Coronary artery (tissue), 2 donors: ENCODE measurements at regions not wholly inside any gene's neighbourhood (a gene's known extent, or its start where the extent isn't known, plus 50 kb on each side); places are given as distances from the start of the nearest gene placed in this dataset.
"Not testable (repeated sequence)": the region's sequence is repeated elsewhere in the genome, so short reads cannot be mapped to it uniquely, and the experiment has no call there.

Experiments used
- DNase-seq: peaks from one replicate; pipeline ENCODE4 v3.0.0-alpha.2; 2017; ENCODE audit warnings: low spot score
- H3K27ac ChIP-seq, 2 donors: fragments of 200-600 bp; sonication (generic); one replicate each; pipeline ENCODE4 v1.5.1; 2016 to 2019
- H3K4me3 ChIP-seq: fragments of 200-600 bp; sonication (generic); 2 replicates; pipeline ENCODE4 v1.5.1; 2016; ENCODE audit warnings: mild to moderate bottlenecking, moderate library complexity
- TF ChIP-seq, protein P1 (sequence below): fragments of 200-600 bp; sonication (generic); IDR thresholded peaks from one replicate; pipeline ENCODE4 v1.5.1; 2019; ENCODE audit warnings: antibody characterized with exemption

DNA sequence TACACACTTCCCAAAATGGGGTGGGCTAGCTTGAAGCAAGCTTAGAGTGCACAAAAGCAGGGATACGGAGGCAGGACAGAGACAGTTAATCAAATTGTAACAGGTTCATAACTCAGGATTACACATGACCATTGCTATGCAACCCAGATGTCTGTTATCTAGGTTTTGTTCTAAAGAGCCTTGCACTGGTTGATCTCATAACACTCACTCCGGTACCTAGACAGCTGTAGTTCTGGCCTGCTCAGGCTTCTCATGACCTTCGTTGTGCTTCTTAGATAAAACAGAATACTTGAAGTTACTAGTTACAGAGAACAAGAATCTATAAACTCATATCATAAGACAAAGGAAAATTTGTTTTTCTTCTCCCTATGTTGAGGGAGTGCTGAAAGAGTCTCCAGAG is 983.4 kb downstream of the TMEM121 start:
- TF ChIP-seq, protein P1, sequence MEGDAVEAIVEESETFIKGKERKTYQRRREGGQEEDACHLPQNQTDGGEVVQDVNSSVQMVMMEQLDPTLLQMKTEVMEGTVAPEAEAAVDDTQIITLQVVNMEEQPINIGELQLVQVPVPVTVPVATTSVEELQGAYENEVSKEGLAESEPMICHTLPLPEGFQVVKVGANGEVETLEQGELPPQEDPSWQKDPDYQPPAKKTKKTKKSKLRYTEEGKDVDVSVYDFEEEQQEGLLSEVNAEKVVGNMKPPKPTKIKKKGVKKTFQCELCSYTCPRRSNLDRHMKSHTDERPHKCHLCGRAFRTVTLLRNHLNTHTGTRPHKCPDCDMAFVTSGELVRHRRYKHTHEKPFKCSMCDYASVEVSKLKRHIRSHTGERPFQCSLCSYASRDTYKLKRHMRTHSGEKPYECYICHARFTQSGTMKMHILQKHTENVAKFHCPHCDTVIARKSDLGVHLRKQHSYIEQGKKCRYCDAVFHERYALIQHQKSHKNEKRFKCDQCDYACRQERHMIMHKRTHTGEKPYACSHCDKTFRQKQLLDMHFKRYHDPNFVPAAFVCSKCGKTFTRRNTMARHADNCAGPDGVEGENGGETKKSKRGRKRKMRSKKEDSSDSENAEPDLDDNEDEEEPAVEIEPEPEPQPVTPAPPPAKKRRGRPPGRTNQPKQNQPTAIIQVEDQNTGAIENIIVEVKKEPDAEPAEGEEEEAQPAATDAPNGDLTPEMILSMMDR, result no peak
- no peak for DNase-seq
- Histone ChIP-seq H3K27ac (no peak overlapping the region), H3K4me3 (no peak overlapping the region)

DNA sequence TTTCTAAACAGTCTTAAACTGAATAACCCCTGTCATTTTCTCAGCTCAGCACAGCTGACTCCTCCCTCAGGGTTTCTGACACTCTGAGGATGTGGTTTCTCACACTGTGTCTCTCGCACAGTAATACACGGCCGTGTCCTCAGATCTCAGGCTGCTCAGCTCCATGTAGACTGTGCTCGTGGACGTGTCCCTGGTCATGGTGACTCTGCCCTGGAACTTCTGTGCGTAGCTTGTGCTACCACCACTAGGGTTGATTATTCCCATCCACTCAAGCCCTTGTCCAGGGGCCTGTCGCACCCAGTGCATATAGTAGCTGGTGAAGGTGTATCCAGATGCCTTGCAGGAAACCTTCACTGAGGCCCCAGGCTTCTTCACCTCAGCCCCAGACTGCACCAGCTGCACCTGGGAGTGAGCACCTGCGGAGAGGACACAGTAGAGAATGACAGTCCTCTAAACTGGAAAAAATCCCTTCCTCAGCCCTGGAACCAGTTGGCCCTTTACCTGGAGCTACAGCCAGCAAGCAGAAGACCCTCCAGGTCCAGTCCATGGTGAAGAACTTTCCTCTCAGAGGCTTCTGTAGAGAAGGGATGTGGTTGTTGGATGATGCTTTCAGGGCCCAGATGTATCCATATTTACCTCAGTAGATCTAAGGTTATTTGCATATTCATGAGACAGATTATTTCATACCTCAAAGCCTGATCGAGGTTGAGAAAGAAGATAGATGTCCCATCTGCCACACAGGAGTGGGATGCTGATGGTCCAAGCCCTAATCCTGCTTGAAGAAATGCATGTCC is 984.8 kb downstream of the TMEM121 start:
- H3K4me3 ChIP-seq, result no peak overlapping the region
- no peak overlapping the region for H3K27ac ChIP-seq
- no peak for DNase-seq

DNA sequence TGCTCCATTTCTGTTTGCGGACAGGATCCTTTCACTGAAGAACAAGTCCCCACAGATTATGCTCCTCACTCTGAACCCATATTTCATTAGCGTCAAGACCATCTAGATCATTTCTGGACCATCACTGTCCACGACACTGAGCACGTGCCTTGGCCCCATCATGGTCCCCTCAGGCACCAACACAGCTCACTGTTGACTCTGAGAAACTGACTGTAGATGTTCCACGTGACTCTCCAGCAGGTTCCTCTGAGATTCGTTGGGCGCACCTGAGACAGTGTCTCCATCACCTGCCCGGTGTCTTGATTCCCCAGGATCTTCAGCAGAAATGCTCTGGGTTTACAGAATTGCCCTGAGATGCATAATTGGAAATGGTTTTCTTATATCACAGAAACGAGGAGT is 985.4 kb downstream of the TMEM121 start:
- TF ChIP-seq, protein P1, result no peak
- no peak overlapping the region for H3K27ac ChIP-seq
- no peak for DNase-seq
- no peak overlapping the region for H3K4me3 ChIP-seq

More for the DNA sequence above, 984.8 kb downstream of the TMEM121 start:
- TF ChIP-seq, protein P1, result no peak

DNA sequence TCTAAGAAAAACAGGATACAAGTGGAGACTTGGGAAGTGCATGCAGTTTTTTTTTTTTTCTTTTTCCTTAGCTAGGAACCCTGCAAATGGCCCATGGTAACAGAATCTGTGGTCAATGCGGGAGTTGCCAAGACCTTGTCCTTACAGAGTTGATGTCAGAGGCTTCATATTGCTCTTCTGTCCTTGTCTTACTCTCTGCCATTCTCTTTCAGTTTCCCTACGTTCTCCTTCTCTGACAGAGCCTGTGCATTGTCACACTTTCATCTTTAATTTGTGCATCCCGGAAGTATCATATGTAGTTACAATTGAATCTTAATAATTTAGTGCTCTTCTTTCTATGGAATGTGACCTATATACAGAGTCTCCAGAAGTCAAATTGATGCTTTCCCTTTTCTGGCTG is 986.9 kb downstream of the TMEM121 start:
- Histone ChIP-seq H3K4me3 (no peak overlapping the region), H3K27ac (no peak overlapping the region)
- no peak for DNase-seq
- TF ChIP-seq, protein P1, result no peak

DNA sequence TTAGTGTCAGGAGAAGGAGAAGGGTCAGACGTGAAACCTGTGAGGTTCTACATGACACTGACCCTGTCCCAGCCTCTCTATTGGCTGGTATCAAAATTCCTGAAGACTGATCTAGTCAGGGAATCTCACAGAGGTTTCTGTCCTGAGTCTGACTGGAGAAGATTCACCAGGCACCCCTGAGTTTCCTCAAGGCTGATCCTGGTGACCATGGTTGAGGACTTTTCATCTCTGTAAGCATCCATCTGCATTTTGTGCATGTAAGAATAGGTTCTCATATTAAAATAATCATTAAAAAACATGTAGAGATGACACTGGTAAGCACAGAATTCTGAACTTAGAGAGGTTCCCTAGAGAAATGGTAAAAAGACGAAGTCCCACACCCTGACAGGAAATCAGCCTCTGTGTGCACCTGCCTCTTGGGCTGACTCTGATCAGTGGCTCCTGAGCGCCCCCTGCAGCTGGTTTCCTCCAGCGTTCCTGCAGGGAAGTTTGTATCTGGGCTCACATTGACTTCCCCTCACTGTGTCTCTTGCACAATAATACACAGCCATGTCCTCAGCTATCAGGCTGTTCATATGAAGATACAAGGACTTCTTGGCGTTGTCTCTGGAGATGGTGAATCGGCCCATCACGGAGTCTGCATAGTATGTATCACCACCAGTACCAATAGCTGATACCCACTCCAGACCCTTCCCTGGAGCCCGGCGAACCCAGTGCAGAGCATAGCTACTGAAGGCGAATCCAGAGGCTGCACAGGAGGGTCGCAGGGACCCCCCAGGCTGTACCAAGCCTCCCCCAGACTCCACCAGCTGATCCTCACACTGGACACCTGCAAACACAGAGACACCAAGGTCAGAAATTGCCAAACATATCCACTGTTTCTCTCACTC is 991.9 kb downstream of the TMEM121 start:
- DNase-seq, result no peak
- Histone ChIP-seq H3K4me3 (no peak overlapping the region), H3K27ac (no peak overlapping the region)
- TF ChIP-seq, protein P1, result no peak

DNA sequence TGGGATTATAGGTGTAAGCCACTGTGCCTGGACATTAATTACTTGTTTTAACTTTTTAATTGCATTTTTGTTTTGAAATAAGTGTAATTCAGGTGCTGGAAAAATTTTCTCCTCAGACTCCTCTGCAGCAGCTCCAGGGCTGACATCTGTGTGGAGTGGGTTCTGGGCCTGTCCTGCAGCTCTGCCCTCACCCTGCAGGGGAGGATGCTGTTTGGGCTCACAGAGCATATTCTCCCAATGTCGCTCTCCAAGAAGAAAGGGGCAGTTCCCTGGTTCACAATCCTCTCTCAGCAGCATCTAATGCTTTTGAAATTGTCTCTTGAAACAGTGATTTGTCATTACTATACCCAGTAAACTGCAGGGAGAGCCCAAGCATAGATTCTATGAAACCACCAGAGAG is 995.7 kb downstream of the TMEM121 start:
- not testable (repeated sequence) for H3K4me3 ChIP-seq, DNase-seq, H3K27ac ChIP-seq

DNA sequence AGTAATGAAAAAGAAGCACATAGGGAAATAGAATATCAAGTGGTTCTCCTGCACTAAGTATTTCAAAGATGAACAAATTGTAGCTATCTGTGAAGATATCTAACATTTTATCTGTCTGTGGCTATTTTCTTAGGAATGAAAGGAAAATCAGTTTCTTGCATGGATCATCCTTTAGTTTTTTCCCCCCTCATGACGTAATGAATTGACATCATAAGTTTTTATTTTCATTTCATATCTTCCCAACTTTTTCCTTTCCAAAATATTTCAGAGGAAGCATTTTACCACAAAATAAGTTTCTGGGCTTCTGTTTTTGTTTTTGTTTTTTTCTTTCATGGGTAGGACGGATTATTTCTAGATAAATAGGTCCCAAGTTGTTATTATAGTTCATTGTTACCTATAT is 996.6 kb downstream of the TMEM121 start:
- DNase-seq, result no peak
- Histone ChIP-seq H3K27ac (no peak overlapping the region), H3K4me3 (no peak overlapping the region)
- TF ChIP-seq, protein P1, result no peak
